GM13976 (cell line): ENCODE measurements at regions not wholly inside any gene's neighbourhood (a gene's known extent, or its start where the extent isn't known, plus 50 kb on each side); places are given as distances from the start of the nearest gene placed in this dataset.
"Not testable (repeated sequence)": the region's sequence is repeated elsewhere in the genome, so short reads cannot be mapped to it uniquely, and the experiment has no call there.

ENCODE experiments used
- DNase-seq: peaks from one replicate; pipeline ENCODE4 v3.0.0; 2012; ENCODE audit warnings: low spot score
- in situ Hi-C: fragments of 300-500 bp; cut with MboI; formaldehyde crosslinking; loops from one replicate; pipeline ENCODE4 v1.12.0; 2022; ENCODE audit warnings: low sequenced_read_pairs, mixed read lengths, inconsistent platforms; ENCODE audit not compliant: unreplicated experiment
- TF ChIP-seq, protein P1 (sequence below): IDR thresholded peaks from 2 replicates; pipeline ENCODE4 v1.5.1; 2012; ENCODE audit warnings: borderline replicate concordance, mild to moderate bottlenecking; ENCODE audit not compliant: insufficient read depth; ENCODE audit errors: extremely low read depth, missing control alignments, control extremely low read depth

DNA sequence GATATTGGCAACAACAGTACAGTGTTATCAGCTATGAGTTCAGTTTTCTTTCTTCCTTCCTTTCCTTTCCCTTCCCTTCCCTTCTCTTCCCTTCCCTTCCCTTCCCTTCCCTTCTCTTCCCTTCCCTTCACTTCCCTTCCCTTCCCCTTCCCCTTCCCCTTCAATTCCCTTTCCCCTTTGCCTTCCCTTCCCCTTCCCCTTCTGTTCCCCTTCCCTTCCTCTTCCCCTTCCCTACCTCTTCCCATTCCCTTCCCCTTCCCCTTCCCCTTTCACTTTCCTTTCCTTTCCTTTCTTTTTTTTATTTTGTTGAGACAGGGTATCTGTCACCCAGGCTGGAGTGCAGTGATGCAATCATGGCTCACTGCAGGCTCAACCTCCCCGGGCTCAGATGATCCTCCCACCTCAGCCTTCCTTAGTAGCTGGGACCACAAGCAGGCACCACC, 72.3 kb upstream of the CAPZB start:
- TF ChIP-seq, protein P1, sequence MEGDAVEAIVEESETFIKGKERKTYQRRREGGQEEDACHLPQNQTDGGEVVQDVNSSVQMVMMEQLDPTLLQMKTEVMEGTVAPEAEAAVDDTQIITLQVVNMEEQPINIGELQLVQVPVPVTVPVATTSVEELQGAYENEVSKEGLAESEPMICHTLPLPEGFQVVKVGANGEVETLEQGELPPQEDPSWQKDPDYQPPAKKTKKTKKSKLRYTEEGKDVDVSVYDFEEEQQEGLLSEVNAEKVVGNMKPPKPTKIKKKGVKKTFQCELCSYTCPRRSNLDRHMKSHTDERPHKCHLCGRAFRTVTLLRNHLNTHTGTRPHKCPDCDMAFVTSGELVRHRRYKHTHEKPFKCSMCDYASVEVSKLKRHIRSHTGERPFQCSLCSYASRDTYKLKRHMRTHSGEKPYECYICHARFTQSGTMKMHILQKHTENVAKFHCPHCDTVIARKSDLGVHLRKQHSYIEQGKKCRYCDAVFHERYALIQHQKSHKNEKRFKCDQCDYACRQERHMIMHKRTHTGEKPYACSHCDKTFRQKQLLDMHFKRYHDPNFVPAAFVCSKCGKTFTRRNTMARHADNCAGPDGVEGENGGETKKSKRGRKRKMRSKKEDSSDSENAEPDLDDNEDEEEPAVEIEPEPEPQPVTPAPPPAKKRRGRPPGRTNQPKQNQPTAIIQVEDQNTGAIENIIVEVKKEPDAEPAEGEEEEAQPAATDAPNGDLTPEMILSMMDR: no peak
- in situ Hi-C loops: no loop called here
- no peak for DNase-seq

DNA sequence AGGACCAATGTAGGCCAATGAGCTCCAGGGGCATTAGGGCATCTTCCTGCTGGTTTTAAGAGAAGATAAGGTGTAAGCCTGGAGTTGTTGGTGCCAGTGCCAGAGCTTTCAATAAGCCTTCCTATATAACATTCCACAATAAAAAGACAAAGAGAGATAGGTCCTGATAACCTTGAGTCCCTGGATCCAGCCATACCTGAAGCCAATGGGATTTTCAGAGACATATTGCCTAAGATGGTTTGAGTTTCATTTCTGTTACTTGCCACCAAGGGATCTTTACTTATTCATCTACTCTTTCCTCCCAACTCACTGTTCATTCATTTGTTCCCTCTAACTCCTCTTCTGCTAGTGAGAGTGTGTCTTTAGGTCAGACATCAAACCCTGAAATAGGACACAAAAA, 68.8 kb upstream of the CAPZB start:
- in situ Hi-C loops: no loop called here
- TF ChIP-seq, protein P1: no peak
- DNase-seq: no peak

DNA sequence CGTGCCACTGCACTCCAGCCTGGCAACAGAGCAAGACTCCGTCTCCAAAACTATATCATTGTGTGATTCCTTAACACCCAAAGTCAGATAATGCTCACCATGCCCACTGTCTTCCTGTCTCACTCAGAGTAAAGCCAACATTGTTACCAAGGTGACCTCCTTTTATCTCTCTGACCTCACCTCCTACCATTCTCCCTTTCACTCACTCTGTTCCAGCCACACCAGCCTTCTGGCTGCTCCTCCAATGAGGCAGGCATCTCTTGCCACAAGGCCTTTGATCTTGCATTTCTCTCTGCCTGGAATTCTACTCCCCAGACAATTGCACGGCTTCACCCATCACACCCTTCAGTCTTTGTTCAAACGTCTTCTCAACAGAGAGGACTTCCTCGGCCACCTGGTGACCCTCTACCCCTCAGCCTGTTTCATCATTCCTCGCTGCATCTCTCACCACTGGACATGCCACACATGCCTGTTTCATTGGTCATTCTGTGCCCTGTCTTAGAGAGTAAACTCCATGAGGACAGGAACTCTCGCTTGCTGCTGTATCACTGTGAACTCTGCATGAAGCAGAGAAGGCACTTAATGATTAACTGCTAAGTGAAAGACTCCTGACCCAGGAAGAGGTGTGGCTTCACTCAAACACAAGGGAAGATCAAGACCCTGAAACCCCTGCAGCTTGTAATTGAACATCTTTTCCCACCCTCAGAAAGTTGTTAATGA, 67.1 kb upstream of the CAPZB start:
- TF ChIP-seq, protein P1: no peak
- DNase-seq: no peak
- in situ Hi-C loops: no loop called here

DNA sequence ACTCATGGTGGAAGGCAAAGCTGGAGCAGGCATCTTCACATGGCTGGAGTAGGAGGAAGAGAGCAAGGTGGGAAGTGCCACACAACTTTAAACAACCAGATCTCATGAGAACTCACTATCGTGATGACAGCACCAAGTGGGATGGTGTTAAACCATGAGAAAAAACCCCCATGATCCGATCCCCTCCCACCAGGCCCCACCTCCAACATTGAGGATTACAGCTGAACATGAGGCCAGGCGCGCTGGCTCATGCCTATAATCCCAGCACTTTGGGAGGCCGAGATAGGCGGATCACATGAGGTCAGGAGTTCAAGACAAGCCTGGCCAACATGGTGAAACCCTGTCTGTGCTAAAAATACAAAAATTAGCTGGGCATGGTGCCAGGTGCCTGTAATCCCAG, 66.5 kb upstream of the CAPZB start:
- in situ Hi-C loops, DNase-seq: not testable (repeated sequence)

DNA sequence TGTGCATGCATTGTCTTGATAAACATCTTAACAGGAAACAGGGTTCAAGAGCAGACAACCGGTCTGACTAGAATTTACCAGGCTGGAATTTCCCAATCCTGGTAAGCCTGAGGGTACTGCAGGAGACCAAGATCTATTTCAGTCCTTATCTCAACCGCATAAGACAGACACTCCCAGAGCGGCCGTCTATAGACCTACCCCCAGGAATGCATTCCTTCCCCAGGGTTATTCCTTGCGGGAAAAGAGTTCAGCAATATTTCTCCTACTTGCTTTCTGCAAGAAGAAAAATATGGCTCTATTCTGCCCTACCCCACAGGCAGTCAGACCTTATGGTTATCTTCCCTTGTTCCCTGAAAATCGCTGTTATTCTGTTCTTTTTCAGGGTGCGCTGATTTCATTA, 65.1 kb upstream of the CAPZB start:
- DNase-seq, in situ Hi-C loops: not testable (repeated sequence)

DNA sequence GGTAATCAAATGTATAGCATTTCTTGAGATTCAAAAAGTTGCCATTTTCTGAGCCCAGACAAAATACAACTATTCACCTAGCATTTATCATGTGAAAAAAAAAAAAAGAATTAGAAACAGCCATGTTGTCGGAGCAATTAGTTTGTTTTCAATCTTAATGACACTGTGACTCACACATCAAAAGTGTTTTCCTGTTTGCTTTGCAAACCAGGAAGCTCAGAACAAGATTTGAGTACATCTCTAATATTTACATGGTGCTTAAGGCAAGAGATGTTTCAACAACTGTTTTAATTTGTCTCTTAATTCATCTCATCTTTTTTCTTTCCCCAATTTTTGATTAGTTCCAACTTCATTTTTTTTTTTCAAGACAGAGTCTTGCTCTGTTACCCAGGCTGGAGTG, 62.5 kb upstream of the CAPZB start:
- TF ChIP-seq, protein P1: no peak
- in situ Hi-C loops: no loop called here
- no peak for DNase-seq

DNA sequence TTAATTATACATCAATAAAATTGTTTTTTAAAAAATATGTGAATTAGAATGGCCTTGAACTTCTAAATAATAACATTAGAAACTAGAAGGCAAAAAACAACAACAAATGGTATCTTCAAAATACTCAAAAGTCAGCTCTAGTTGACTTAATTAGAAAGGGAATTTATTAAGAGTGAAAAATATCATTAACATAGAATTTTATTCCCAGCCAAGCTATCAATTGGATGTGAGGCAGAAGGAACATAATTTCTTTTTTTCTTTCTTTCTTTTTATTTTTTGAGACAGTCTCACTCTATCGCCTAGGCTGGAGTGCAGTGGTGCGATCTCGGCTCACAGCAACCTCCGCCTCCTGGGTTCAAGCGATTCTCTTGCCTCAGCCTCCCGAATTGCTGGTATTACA, 51.2 kb upstream of the CAPZB start:
- in situ Hi-C loops: no loop called here
- TF ChIP-seq, protein P1: no peak
- DNase-seq: no peak

DNA sequence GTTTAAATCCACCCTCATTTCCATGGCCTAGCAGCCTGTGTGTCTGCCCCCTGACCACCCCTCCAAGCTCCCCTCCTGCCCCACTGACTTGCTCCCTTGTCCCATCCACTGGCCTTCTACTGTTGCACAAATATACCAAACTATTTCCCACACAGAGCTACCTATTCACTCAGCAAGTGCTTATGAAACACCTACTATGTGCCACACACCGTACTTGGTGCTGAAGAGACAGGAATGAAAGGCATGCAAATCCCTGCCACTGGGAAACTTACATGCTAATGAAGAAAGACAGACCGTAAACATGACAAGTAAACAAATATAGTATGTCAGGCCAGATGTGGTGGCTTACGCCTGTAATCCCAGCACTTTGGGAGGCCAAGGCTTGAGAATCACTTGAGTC, 49.9 kb upstream of the CAPZB start:
- TF ChIP-seq, protein P1: no peak
- DNase-seq: no peak
- in situ Hi-C loops: no loop called here
